ENCODE measurements at regions not wholly inside any gene's neighbourhood (a gene's known extent, or its start where the extent isn't known, plus 50 kb on each side); places are given as distances from the start of the nearest gene placed in this dataset.

- H3K9me3 ChIP-seq (ENCODE audit: control insufficient read depth, low read length), result no peaks in the 10 kb centered on the region
- no peaks in the 10 kb centered on the region for H3K27me3 ChIP-seq (replicated peaks; ENCODE audit: control insufficient read depth, insufficient read depth, low read length)
- no peak overlapping the region for H3K4me3 ChIP-seq (ENCODE audit: low read length)
- H3K4me1 ChIP-seq (ENCODE audit: control insufficient read depth, insufficient read depth, low read length), result peaks cover 3% of the 10 kb centered on the region
- H3K36me3 ChIP-seq (ENCODE audit: control insufficient read depth, insufficient read depth, low read length, severe bottlenecking), result no peaks in the 10 kb centered on the region
- DNase-seq (ENCODE audit: low read depth), result peak; percentile 54
- no peak overlapping the region for H3K9ac ChIP-seq (ENCODE audit: low read length)
Observed at GRCh38 chr2:181396256-181397123, 60.7 kb upstream of the ITGA4 start.

- DNase-seq (ENCODE audit: low read depth), result no peak
Observed at GRCh38 chr2:181397331-181397730, 59.9 kb upstream of the ITGA4 start.

GRCh38 chr2:181398000-181398399, 59.2 kb upstream of the ITGA4 start:
- Histone ChIP-seq H3K36me3 (ENCODE audit: control insufficient read depth, insufficient read depth, low read length, severe bottlenecking) (no peaks in the 10 kb centered on the region), H3K9me3 (ENCODE audit: control insufficient read depth, low read length) (no peaks in the 10 kb centered on the region), H3K4me3 (ENCODE audit: low read length) (no peak overlapping the region), H3K4me1 (ENCODE audit: control insufficient read depth, insufficient read depth, low read length) (peaks cover 3% of the 10 kb centered on the region), H3K9ac (ENCODE audit: low read length) (no peak overlapping the region), H3K27me3 (replicated peaks; ENCODE audit: control insufficient read depth, insufficient read depth, low read length) (no peaks in the 10 kb centered on the region)
- DNase-seq (ENCODE audit: low read depth), result no peak

More at GRCh38 chr2:181397331-181397730, 59.9 kb upstream of the ITGA4 start:
- Histone ChIP-seq H3K36me3 (ENCODE audit: control insufficient read depth, insufficient read depth, low read length, severe bottlenecking) (no peaks in the 10 kb centered on the region), H3K4me1 (ENCODE audit: control insufficient read depth, insufficient read depth, low read length) (peaks cover 3% of the 10 kb centered on the region), H3K4me3 (ENCODE audit: low read length) (no peak overlapping the region), H3K27me3 (replicated peaks; ENCODE audit: control insufficient read depth, insufficient read depth, low read length) (no peaks in the 10 kb centered on the region), H3K9ac (ENCODE audit: low read length) (no peak overlapping the region), H3K9me3 (ENCODE audit: control insufficient read depth, low read length) (no peaks in the 10 kb centered on the region)

- no peak for DNase-seq (ENCODE audit: low read depth)
- H3K36me3 ChIP-seq (ENCODE audit: control insufficient read depth, insufficient read depth, low read length, severe bottlenecking), result no peaks in the 10 kb centered on the region
- no peak overlapping the region for H3K9ac ChIP-seq (ENCODE audit: low read length)
- H3K4me3 ChIP-seq (ENCODE audit: low read length), result no peak overlapping the region
- no peaks in the 10 kb centered on the region for H3K27me3 ChIP-seq (replicated peaks; ENCODE audit: control insufficient read depth, insufficient read depth, low read length)
- H3K4me1 ChIP-seq (ENCODE audit: control insufficient read depth, insufficient read depth, low read length), result no peaks in the 10 kb centered on the region
- H3K9me3 ChIP-seq (ENCODE audit: control insufficient read depth, low read length), result no peaks in the 10 kb centered on the region
Observed at GRCh38 chr2:181399027-181399426, 58.2 kb upstream of the ITGA4 start.

GRCh38 chr2:181404472-181404871, 52.7 kb upstream of the ITGA4 start:
- no peaks in the 10 kb centered on the region for H3K4me1 ChIP-seq (ENCODE audit: control insufficient read depth, insufficient read depth, low read length)
- no peaks in the 10 kb centered on the region for H3K36me3 ChIP-seq (ENCODE audit: control insufficient read depth, insufficient read depth, low read length, severe bottlenecking)
- no peak overlapping the region for H3K4me3 ChIP-seq (ENCODE audit: low read length)
- H3K9me3 ChIP-seq (ENCODE audit: control insufficient read depth, low read length), result no peaks in the 10 kb centered on the region
- no peak overlapping the region for H3K9ac ChIP-seq (ENCODE audit: low read length)
- no peak for DNase-seq (ENCODE audit: low read depth)
- H3K27me3 ChIP-seq (replicated peaks; ENCODE audit: control insufficient read depth, insufficient read depth, low read length), result no peaks in the 10 kb centered on the region

GRCh38 chr2:181407171-181407570, 50.0 kb upstream of the ITGA4 start:
- Histone ChIP-seq H3K9ac (ENCODE audit: low read length) (no peak overlapping the region), H3K27me3 (replicated peaks; ENCODE audit: control insufficient read depth, insufficient read depth, low read length) (no peaks in the 10 kb centered on the region), H3K4me1 (ENCODE audit: control insufficient read depth, insufficient read depth, low read length) (no peaks in the 10 kb centered on the region), H3K4me3 (ENCODE audit: low read length) (no peak overlapping the region), H3K9me3 (ENCODE audit: control insufficient read depth, low read length) (no peaks in the 10 kb centered on the region), H3K36me3 (ENCODE audit: control insufficient read depth, insufficient read depth, low read length, severe bottlenecking) (no peaks in the 10 kb centered on the region)
- no peak for DNase-seq (ENCODE audit: low read depth)

Data from adipocyte (in vitro differentiated cells).